Naive thymus-derived CD8-positive, alpha-beta T cell (primary cell): ENCODE measurements at regions not wholly inside any gene's neighbourhood (a gene's known extent, or its start where the extent isn't known, plus 50 kb on each side); places are given as distances from the start of the nearest gene placed in this dataset.
A peak's percentile ranks its signal among the peaks of the same experiment; 100 is the strongest.

ENCODE experiments used
- ATAC-seq, 2 donors: fragments of 150-1000 bp; cut with Tn5 transposase in 1 of 2; sonication (Bioruptor Pico), chemical (Tn5 transposase) in 1 of 2; 1 replicate in 1 of 2; 2 replicates in 1 of 2; pipeline ENCODE4 v1.10.0; 2021; ENCODE audit warnings: mild to moderate bottlenecking in 2 of 2, moderate library complexity in 2 of 2
- POLR2A ChIA-PET: fragments of 350-600 bp; sonication (Branson Sonifier 250); formaldehyde crosslinking; loops from one replicate; lab custom pipeline; 2021; ENCODE audit warnings: antibody characterized with exemption; lab: Charles Lee
- DNase-seq, 10 donors: peaks; one replicate each; pipeline versions ENCODE4 v3.0.0 to v3.0.0-alpha.2; 2020 to 2022
- H3K27ac Mint-ChIP-seq, 10 donors: one replicate each; pipeline ENCODE4 v1.8.0; 2020 to 2022; ENCODE audit warnings: mild to moderate bottlenecking in 10 of 10, mixed read lengths in 10 of 10, moderate library complexity in 4 of 10, inconsistent platforms in 1 of 10
- H3K27me3 Mint-ChIP-seq, 5 donors: one replicate each; pipeline ENCODE4 v1.8.0; 2021 to 2022; ENCODE audit warnings: mixed read lengths in 5 of 5
- H3K36me3 Mint-ChIP-seq, 3 donors: one replicate each; pipeline ENCODE4 v1.8.0; 2020 to 2022; ENCODE audit warnings: mixed read lengths in 3 of 3, mild to moderate bottlenecking in 2 of 3, inconsistent platforms in 1 of 3
- H3K4me1 Mint-ChIP-seq, 4 donors: one replicate each; pipeline ENCODE4 v1.8.0; 2021 to 2022; ENCODE audit warnings: mixed read lengths in 4 of 4
- H3K4me3 Mint-ChIP-seq, 10 donors: one replicate each; pipeline ENCODE4 v1.8.0; 2020 to 2022; ENCODE audit warnings: mild to moderate bottlenecking in 10 of 10, mixed read lengths in 10 of 10, moderate library complexity in 6 of 10, inconsistent platforms in 1 of 10
- H3K9me3 Mint-ChIP-seq, 9 donors: one replicate each; pipeline ENCODE4 v1.8.0; 2020 to 2022; ENCODE audit warnings: mixed read lengths in 9 of 9, mild to moderate bottlenecking in 3 of 9, inconsistent platforms in 1 of 9, moderate library complexity in 1 of 9

DNA sequence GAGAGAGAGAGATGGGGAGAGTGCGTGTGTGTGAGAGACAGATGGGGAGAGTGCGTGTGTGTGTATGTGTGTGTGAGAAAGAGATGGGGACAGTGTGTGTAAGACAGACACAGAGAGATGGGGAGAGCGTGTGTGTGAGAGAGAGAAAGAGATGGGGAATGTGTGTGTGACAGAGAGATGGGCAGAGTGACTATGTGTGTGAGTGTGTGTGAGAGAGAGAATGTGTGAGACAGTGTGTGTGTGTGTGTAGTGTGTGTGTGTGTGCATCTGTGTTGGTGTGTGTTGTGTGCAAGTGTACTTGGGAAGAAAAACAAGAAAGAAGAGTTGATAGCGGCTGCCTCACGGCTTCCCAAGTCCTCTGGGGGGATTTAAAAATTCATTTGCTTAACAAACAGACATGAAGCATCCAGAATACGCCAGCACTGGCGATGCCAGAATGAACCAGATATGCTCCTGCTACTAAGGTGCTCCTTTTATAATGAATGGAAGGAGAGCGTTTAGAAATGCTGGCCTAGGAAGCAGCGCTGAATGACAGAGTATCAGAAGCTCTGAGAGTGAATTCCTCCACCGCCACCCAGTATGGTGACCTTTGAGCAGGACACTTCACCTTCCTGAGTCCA is 186.1 kb upstream of the TSC22D2 start:
- POLR2A ChIA-PET = no interaction called here
- Mint-ChIP-seq H3K27me3 (peaks cover 33 to 56% (median 50%) of the 10 kb centered on the region in 5 donors), H3K9me3 (peaks cover 0 to 8% (median 0%) of the 10 kb centered on the region in 9 donors), H3K27ac (peak overlapping the region in 1 of 10 donors; percentile 3), H3K36me3 (no peaks in the 10 kb centered on the region), H3K4me1 (peaks cover 3 to 11% (median 4%) of the 10 kb centered on the region in 4 donors), H3K4me3 (no peak overlapping the region)
- no peak for ATAC-seq
- no peak for DNase-seq

DNA sequence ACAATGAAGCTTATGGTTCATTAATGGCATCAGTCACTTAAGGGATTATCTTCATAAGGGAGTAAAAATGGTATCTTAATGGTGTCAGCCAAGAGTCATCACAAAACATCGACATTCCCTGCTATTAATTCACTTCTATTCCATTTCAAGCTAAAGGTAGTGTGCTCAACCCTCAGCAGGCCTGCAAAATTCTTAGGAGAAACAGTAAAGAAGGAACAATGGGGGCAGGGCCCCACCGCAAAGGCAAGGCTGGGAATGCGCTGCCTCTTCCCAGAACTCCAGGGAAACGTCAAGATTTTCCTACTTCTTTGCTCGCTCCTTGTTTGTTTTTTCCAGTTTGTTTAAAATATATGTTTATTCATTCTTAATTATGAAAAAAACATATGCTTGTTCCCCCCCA is 187.3 kb upstream of the TSC22D2 start:
- Mint-ChIP-seq H3K27me3 (peaks cover 28 to 55% (median 44%) of the 10 kb centered on the region in 5 donors), H3K4me3 (peak overlapping the region in 1 of 10 donors; percentile 58), H3K4me1 (peaks cover 3 to 11% (median 4%) of the 10 kb centered on the region in 4 donors), H3K9me3 (peaks cover 0 to 8% (median 0%) of the 10 kb centered on the region in 9 donors), H3K36me3 (no peaks in the 10 kb centered on the region), H3K27ac (no peak overlapping the region)
- ATAC-seq (no peak), DNase-seq (no peak)
- POLR2A ChIA-PET = no interaction called here

DNA sequence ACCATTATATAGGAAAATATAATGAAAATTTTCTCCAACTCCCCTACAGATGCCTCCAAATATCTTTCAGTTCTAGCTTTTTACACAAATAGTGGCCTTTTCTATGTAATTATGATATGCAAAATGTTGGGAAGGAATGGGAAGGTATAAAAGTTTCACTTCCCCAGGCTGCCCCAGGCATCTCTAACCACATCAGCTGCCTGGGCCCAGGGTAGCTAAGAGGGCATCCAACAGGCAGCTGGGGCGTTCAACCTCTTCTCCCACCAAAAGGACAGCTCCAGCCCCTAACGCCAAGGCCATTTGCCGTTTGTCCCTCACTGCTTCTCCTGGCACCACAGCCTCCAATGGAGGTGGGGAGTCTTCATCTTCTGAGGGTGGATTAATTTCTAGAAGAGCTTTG is 188.1 kb upstream of the TSC22D2 start:
- Mint-ChIP-seq H3K4me3 (no peak overlapping the region), H3K4me1 (peaks cover 3 to 11% (median 4%) of the 10 kb centered on the region in 4 donors), H3K27me3 (peaks cover 28 to 58% (median 52%) of the 10 kb centered on the region in 5 donors), H3K36me3 (no peaks in the 10 kb centered on the region), H3K9me3 (peaks cover 0 to 8% (median 0%) of the 10 kb centered on the region in 9 donors), H3K27ac (no peak overlapping the region)
- POLR2A ChIA-PET = no interaction called here
- ATAC-seq = no peak
- no peak for DNase-seq

DNA sequence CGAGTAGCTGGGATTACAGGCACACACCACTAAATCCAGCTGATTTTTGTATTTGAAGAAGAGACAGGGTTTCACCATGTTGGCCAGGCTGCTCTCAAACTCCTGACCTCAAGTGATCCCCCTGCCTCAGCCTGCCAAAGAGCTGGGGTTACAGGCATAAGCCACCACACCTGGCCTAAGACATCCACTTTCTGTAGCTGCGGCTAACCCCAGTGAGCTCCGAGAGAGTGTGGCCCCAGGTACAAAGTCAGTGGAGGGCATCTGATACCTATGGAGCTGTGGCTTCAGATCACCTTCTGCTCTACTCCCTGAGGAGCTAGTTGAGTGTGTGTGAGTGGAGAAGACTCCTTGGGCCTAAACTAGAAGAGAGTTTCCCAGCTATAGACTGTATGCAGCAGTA is 189.3 kb upstream of the TSC22D2 start:
- H3K4me3 Mint-ChIP-seq = no peak overlapping the region
- ATAC-seq (no peak), DNase-seq (no peak)
- no peak overlapping the region for H3K27ac Mint-ChIP-seq
- peaks cover 23 to 55% (median 45%) of the 10 kb centered on the region in 5 donors for H3K27me3 Mint-ChIP-seq
- peaks cover 3 to 11% (median 4%) of the 10 kb centered on the region in 4 donors for H3K4me1 Mint-ChIP-seq
- POLR2A ChIA-PET = no interaction called here
- H3K9me3 Mint-ChIP-seq = peaks cover 0 to 8% (median 0%) of the 10 kb centered on the region in 9 donors
- no peaks in the 10 kb centered on the region for H3K36me3 Mint-ChIP-seq

DNA sequence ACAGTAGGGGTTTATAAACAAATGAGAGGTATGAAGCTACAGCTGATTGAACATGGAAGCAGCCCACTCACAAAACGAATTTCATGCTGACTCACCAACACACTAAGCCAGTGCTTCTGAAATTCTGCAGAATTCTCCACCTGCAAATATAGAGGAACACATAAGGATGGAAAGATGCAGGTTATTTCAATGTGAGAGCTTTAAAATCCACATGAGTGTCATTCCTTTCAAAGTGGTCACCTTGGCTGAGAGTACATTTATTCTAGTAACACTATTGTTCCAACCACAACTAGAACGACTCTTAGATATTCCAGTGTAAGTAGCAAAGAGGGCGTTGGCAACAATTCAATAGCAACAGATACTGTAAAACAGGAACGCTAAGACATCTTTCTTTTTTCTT is 189.9 kb upstream of the TSC22D2 start:
- H3K27ac Mint-ChIP-seq = no peak overlapping the region
- H3K36me3 Mint-ChIP-seq = no peaks in the 10 kb centered on the region
- DNase-seq = no peak
- no peak for ATAC-seq
- H3K4me3 Mint-ChIP-seq = no peak overlapping the region
- POLR2A ChIA-PET = no interaction called here
- H3K27me3 Mint-ChIP-seq = peaks cover 19 to 53% (median 42%) of the 10 kb centered on the region in 5 donors
- peaks cover 0 to 8% (median 0%) of the 10 kb centered on the region in 9 donors for H3K9me3 Mint-ChIP-seq
- H3K4me1 Mint-ChIP-seq = peaks cover 3 to 11% (median 4%) of the 10 kb centered on the region in 4 donors

DNA sequence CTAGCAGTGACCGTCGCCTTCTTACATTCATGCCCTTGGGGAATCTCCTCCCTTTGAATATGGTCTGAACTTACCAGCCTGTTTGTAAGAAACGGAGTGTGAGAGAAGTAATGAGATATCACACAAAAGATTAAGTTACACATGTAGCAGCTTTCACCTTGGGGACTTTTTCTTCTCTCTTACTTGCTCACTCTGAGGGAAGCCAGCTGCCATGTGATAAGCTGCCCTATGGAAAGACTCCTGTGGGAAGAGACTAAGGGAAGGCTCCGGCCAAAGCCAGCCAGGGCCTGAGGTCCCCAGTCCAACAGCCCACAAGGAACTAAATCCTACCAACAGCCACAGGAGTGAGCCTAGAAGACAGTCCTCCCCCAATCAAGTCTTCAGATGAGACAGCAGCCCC is 190.4 kb upstream of the TSC22D2 start:
- no peak for DNase-seq
- POLR2A ChIA-PET = no interaction called here
- H3K9me3 Mint-ChIP-seq = peaks cover 0 to 8% (median 0%) of the 10 kb centered on the region in 9 donors
- no peaks in the 10 kb centered on the region for H3K36me3 Mint-ChIP-seq
- no peak overlapping the region for H3K4me3 Mint-ChIP-seq
- ATAC-seq = no peak
- H3K27ac Mint-ChIP-seq = no peak overlapping the region
- H3K27me3 Mint-ChIP-seq = peaks cover 19 to 50% (median 40%) of the 10 kb centered on the region in 5 donors
- peaks cover 3 to 11% (median 4%) of the 10 kb centered on the region in 4 donors for H3K4me1 Mint-ChIP-seq

DNA sequence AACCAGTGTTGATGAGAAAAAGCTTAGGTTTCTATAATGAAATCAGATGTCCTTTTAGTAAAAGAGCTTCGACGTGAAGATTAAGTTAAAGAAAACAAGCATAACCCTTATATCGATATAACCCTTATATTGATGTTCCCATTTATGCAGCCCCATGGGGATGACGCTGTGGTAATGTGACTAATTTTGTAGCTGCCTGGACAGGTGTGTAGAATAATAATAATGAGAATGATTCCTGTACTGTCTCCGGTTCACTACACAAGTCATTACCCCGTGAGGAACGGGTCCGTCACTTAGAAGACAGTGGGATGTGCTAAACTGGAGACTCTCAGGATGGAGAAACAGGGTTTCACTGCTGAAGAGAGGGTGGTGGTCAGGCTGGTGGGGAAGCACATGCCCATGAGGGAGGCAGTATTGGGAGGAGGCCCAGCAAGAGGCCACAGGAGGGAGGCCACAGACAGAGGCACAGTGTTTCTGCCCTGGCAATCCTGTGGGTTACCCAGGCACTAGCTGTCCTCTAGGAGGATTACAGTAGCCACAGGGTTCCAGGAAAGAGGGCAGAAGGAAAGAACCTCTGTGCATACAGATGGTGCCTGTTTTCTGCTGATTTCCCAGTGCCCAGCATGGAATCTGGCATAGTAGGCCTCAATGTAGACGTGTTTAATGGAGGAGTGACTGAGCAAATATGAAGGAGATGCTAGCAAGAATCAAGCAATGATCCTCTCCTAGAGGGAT is 191.1 kb upstream of the TSC22D2 start:
- Mint-ChIP-seq H3K4me3 (no peak overlapping the region), H3K27me3 (peaks cover 19 to 49% (median 38%) of the 10 kb centered on the region in 5 donors)

DNA sequence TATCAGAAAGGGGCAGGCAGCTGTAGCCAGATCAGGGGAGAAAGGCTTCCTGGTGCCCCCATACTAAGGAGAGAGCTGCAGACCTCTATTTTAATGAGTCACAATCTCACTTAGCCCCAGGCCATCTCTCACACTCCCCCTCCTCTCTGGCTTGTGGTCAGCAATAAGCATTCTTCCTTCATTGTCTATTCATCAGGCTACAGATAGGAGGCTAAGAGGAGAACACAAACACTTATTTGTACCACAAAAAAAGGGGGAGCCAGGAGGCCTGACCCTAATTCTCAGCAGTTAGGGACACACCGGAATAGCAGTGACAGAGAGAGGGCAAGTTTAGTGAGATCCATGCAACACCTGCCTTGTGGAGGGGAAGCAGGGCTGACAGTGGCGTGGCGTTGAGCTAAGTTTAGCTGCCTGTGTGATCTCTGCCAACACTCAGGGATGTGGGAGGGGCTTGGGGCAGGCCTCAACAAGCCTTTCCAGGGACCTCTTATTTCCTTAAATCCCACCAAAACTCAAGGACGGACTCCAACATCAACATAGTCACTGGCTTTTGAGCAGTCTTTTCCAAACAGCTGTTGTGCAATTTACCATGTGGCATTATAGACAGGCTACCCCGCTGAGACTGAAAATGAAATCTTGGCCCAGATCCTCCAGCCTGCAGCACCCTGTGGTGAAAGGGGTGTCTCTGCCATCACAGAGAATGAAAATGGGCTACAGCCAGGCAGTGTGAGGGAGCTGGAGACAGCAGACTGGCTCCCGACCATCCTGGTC is 191.9 kb upstream of the TSC22D2 start:
- H3K9me3 Mint-ChIP-seq = peaks cover 0 to 8% (median 0%) of the 10 kb centered on the region in 9 donors
- no peak overlapping the region for H3K4me3 Mint-ChIP-seq
- no peak for ATAC-seq
- DNase-seq = no peak
- H3K27me3 Mint-ChIP-seq = peaks cover 13 to 41% (median 31%) of the 10 kb centered on the region in 5 donors
- H3K4me1 Mint-ChIP-seq = peaks cover 2 to 8% (median 2%) of the 10 kb centered on the region in 4 donors
- POLR2A ChIA-PET = no interaction called here
- no peaks in the 10 kb centered on the region for H3K36me3 Mint-ChIP-seq
- no peak overlapping the region for H3K27ac Mint-ChIP-seq

More for the DNA sequence above, 191.1 kb upstream of the TSC22D2 start:
- Mint-ChIP-seq H3K36me3 (no peaks in the 10 kb centered on the region), H3K27ac (no peak overlapping the region), H3K9me3 (peaks cover 0 to 8% (median 0%) of the 10 kb centered on the region in 9 donors), H3K4me1 (peaks cover 3 to 11% (median 4%) of the 10 kb centered on the region in 4 donors)
- POLR2A ChIA-PET = no interaction called here
- no peak for ATAC-seq
- no peak for DNase-seq

DNA sequence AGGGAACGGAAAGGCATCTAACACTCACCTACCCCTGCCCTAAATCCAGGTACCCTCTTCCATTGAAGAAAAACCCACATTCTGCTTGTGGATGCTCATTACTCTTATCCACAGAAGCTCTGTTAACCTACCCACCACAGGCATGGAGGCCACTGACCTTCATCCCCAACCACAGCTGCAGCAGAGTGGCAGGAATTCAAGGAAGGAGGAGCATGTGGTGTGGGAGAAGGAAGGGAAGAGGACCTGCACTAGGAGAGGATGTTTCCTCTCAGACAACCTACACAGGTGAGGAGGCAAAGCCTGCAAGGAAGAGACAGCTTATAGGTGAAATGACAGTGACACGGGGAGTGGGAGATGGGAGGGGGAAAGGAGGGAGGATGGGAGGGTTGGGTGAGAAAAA is 192.5 kb upstream of the TSC22D2 start:
- H3K4me3 Mint-ChIP-seq = no peak overlapping the region
- peaks cover 0 to 8% (median 0%) of the 10 kb centered on the region in 9 donors for H3K9me3 Mint-ChIP-seq
- peak overlapping the region in 1 of 10 donors; percentile 46 for H3K27ac Mint-ChIP-seq
- H3K4me1 Mint-ChIP-seq = peaks cover 0 to 5% (median 0%) of the 10 kb centered on the region in 4 donors
- DNase-seq (no peak), ATAC-seq (no peak)
- POLR2A ChIA-PET = no interaction called here
- H3K27me3 Mint-ChIP-seq = peaks cover 10 to 39% (median 26%) of the 10 kb centered on the region in 5 donors
- no peaks in the 10 kb centered on the region for H3K36me3 Mint-ChIP-seq

DNA sequence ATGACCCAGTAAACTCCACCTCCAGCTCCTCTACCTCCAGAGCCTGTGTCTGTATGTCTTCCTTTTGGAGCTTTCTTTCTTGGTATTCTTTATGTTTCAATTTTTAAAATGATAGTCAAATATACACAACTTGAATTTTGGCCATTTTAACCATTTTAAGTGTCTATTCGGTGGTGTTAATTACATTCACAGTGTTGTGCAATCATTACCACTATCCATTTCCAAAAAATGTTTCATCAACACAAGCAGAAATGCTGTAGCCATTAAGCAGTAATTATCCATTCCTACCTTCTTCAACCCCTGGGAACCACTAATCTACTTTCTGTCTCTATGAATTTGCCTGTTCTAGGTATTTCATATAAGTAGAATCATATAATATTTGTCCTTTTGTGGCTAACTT is 194.5 kb upstream of the TSC22D2 start:
- H3K4me1 Mint-ChIP-seq = no peaks in the 10 kb centered on the region
- DNase-seq (no peak), ATAC-seq (no peak)
- H3K27me3 Mint-ChIP-seq = peaks cover 11 to 41% (median 26%) of the 10 kb centered on the region in 5 donors
- H3K36me3 Mint-ChIP-seq = no peaks in the 10 kb centered on the region
- peaks cover 0 to 8% (median 0%) of the 10 kb centered on the region in 9 donors for H3K9me3 Mint-ChIP-seq
- POLR2A ChIA-PET = no interaction called here
- H3K27ac Mint-ChIP-seq = no peak overlapping the region
- no peak overlapping the region for H3K4me3 Mint-ChIP-seq

DNA sequence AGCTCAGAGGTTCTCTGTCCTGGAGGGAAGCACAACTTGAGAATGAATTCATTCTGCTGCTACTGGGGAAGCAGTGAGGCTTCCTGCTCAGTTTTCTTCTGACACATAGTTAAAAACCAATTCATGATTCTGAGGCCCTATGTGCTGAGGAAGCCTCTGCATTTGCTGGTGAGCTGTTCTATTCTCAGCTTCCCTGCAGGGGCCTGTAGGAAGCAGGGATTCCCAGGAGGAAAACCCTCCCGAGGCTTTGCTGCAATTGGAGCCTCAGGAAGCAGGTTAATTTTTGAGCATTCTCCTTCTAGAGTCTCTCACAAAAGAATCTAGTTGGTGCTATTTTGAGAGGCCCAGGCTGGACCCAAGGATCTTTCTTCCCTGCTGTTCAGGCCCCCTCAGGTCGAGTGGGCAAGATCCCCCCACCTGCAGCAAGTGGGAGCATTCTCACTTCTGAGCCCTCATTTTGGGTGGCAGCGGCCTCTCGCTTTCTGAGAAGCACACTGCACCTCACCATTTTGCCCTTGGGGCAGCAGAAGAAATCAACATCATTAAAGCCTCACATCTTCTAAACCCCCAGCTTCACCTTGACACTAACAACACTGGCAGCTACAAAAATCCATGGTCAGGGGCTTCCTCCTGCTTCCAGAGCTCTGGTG is 197.5 kb upstream of the TSC22D2 start:
- peak overlapping the region in 1 of 10 donors; percentile 78 for H3K27ac Mint-ChIP-seq
- DNase-seq = no peak

DNA sequence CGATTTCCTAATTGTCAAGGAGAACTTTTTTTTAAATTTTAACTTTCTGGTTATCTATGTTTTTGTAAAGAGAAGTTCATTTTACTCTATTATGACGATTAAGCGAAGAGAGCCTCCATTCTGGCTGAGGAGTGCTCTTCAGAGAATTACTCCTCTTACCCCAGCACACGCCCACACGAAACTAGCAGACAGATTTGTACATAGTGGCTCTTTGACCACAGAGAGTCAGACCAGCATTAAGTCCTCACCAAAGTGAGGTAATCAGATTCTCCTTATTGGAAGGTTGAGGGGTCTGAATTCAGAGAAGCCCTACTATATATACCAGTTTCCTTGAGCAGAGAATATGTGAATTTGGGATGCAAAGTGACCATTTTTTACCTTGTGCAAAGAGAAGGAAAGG is 204.8 kb upstream of the TSC22D2 start:
- POLR2A ChIA-PET = interaction anchor here (0.6 kb wide), 1 partner anchor 821 kb away, joined by 3 read pairs; no protein-coding TSS in a partner anchor

More for the DNA sequence above, 197.5 kb upstream of the TSC22D2 start:
- Mint-ChIP-seq H3K4me1 (no peaks in the 10 kb centered on the region), H3K36me3 (no peaks in the 10 kb centered on the region), H3K27me3 (peaks cover 6 to 46% (median 26%) of the 10 kb centered on the region in 5 donors), H3K9me3 (no peaks in the 10 kb centered on the region), H3K4me3 (no peak overlapping the region)
- no peak for ATAC-seq
- POLR2A ChIA-PET = no interaction called here

More for the DNA sequence above, 204.8 kb upstream of the TSC22D2 start:
- ATAC-seq = no peak
- H3K36me3 Mint-ChIP-seq = no peaks in the 10 kb centered on the region
- H3K9me3 Mint-ChIP-seq = no peaks in the 10 kb centered on the region
- peaks cover 6 to 33% (median 12%) of the 10 kb centered on the region in 5 donors for H3K27me3 Mint-ChIP-seq
- no peaks in the 10 kb centered on the region for H3K4me1 Mint-ChIP-seq
- no peak overlapping the region for H3K4me3 Mint-ChIP-seq
- H3K27ac Mint-ChIP-seq = peak overlapping the region in 1 of 10 donors; percentile 3
- DNase-seq = no peak
